Tongue (tissue), 1 donor: ENCODE measurements at regions not wholly inside any gene's neighbourhood (a gene's known extent, or its start where the extent isn't known, plus 50 kb on each side); places are given as distances from the start of the nearest gene placed in this dataset.
A peak's percentile ranks its signal among the peaks of the same experiment; 100 is the strongest.
"Not testable (repeated sequence)": the region's sequence is repeated elsewhere in the genome, so short reads cannot be mapped to it uniquely, and the experiment has no call there.

Experiments
- DNase-seq: peaks from one replicate; pipeline ENCODE4 v3.0.0-alpha.2; 2015

DNA sequence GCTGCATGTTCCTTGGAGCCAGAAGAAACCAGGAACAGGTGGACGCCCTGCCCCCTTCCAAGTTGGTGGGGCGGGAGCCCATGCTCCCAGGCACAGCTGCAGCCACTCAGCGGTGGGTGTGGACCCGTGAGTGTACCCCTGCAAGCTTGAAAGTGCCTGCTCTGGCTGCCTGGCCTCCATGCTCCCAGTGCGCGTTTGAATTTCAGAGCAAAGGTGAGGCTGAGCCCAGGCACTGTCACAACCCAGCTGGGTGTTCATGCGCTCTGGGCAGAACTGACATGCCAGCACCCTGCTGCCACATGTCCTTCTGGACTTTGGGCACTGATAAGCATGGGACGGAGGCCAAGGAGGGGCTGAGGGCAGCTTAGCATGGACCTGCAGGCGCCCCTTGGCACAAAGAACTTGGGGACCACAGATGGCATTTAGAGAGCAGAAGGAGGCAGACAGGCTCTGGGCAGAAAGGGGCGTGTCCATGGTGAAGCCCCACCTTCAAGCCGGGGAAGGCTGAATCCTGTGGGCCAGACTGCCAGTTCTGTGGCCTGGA lies 402.0 kb upstream of the NRG3 start:
- peak; percentile 1 for DNase-seq

DNA sequence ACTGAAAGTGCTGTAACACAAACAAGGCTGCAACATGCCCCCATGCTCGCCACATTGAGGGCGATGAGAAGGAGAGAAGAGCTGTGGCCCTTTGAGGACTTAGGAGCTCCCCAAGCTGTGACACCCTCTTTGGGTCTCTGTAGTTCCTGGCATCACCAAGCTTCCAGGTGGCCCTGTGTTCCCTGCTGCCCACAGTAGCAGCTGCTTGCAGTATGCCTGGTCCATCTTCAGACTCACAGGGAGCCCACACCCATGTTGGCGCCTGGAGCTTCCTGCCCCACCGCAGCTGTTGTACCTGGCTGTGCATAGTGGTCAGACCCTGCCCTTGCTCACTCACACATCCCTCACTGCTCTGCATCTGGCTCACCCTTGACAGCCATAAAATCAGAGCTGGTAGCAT lies 401.2 kb upstream of the NRG3 start:
- DNase-seq = no peak

DNA sequence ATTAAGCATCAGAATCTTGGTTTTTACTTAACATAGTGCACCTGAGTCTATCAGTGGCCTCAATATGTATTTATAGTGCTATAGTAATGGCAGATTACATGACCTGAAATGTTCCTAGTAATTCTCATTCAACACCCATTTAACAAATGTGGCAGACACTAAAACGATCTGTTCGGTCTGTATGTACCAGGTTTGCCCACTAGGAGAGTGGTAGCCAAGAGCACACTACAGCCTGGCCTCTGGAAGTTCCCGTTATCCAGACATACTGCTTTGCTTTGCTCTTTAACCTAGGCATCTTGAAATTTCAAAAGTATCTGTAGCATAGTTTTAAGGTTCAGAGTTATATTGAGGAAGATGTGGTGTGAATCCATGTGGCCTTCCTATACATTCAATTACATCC lies 395.7 kb upstream of the NRG3 start:
- DNase-seq = no peak

DNA sequence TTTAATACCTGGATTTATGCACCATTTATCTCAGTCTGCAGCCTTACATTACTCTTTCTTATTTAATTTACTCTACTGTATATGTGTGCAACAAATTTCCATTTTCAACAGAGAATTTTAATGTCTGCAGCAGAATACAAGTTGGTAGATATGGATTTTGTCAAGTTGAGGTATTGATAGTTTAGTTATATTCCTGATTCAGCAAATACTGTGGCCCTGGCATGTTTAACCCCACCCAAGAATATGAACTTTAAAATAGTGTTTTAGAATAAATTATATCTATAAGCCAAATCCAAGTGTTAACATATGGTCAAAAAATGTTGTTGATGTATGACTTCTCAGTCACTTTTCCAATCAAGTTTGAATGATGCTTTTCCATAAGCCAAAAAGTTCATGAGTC lies 378.4 kb upstream of the NRG3 start:
- DNase-seq = no peak

DNA sequence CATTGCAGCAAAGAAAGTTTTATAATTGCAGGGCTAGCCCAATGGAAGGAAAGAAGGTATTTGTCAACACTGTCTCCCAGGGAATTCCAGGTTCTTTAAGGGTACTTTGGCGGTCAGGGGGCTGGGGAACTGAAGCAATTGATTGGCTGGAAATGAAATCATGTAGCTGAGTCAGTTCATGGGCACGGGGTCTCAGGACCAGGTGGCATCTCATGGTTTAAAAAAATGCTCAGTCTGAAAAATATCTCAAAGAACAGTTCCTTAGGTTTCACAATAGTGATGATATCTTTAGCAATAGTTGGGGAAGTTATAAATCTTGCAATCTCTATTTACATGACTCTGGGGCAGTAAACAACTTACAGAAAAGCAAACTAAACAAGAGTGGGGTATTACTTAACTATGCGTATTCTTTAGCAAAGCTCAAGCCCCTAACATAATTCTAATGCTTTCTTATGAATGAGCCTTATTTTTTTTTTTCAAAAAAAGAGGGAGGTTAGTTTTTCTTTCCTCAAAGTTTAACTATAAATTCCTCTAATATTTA lies 376.9 kb upstream of the NRG3 start:
- DNase-seq = no peak

DNA sequence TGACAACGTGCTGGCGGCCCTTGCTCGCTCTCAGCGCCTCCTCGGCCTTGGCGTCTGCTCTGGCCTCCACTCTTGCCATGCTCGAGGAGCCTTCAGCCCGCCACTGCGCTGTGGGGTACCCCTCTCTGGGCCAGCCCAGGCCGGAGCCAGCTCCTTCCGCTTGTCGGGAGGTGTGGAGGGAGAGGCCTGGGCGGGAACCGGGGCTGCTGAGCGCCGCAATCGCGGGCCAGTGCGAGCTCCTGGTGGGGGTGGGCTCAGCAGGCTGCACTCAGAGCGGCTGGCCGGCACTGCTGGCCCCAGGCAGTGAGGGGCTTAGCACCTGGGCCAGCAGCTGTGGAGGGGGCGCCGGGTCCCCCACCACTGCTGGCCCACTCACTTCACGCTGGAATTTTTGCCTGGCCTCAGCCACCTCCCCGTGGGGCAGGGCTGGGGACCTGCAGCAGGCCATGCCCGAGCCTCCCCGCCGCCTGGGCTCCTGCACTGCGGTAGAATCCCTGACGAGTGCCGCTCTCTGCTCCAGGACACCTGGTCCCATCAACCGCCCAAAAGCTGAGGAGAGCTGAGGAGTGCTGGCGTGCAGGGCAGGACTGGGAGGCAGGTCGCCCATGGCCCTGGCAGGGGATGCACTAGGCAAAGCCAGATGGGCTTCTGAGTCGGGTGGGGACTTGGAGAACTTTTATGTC lies 372.2 kb upstream of the NRG3 start:
- DNase-seq = no peak

DNA sequence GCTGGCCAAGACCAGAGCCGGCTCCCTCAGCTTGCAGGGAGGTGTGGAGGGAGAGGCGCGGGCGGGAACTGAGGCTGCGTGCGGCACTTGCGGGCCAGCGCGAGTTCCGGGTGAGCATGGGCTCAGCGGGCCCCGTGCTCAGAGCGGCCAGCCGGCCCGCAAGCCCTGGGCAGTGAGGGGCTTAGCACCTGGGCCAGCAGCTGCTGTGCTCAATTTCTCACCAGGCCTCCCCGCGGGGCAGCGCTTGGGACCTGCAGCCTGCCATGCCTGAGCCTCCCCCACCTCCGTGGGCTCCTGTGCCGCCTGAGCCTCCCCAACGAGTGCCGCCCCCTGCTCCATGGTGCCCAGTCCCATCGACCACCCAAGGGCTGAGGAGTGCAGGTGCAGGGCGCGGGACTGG lies 369.2 kb upstream of the NRG3 start:
- not testable (repeated sequence) for DNase-seq

DNA sequence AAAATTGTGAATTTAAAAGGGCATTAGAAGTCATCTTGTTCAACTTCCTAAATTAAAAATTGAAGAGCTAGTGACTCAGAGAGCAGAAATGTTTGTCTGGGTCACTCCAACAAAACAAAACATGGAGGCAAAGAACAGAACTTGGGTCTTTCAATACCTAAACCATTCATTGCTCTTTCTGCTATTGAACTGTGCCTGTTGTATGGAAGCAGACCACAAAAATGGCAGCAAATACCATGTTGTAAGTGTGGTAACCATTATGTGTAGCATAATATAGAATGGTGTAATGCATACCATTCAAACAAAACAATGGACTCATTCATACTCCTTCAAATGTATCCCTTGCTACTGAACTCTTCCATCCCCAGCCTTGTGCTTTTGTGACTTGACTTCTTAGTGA lies 360.2 kb upstream of the NRG3 start:
- DNase-seq = no peak

DNA sequence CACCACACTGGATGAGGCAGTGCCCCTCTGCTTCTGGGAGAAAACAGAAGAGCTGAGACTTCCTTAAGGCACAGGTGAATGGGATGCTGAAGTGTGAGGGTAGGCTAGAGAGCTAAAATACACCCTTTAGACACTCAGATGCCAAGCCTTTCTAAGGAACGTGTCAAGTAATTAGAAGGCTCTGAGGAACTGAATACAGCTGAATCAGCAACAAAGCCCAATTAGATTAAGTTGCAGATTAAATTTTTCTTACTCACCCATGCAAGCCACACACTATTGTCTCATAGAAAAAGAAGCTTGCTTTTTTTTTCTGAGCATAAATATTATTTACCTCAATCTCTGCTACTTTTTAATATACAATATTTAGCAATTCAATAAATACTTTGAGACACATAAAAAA lies 354.3 kb upstream of the NRG3 start:
- no peak for DNase-seq

DNA sequence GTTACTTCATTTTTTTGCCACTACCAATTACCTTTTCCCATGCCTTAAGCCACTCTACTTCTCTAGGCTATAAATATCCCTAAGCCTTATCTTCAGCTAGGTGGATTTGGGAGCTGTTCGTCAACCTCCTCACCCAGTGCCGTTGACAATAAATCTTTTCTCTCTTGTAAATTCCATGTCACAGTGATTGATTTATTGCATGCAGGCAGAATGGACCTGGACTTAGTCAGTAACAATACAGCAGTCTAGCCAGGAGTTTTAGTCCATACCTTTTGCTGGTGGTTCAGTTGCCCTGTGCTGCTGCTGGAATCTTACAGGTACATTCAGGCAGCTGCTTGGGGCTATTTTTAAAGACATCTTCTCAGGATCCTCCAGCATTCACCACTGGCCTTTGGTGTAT lies 350.5 kb upstream of the NRG3 start:
- DNase-seq = no peak

DNA sequence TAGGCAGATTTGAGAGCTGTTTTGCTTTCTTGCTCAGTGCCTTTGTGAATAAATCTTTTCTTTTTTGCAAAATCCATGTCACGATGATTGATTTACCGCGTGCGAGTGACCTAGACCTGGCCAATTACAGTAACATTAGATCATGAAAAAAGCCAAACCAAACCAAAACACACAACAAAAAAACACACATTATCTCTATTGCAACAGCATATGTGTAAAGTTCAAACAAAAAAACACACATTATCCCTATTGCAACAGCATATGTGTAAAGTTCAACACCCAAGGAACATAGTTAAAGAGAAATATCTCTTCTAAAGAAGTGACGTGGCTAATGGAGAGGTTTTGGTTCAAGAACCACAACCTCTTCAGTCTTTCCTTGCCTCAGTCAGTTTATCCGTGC lies 342.6 kb upstream of the NRG3 start:
- DNase-seq = no peak

DNA sequence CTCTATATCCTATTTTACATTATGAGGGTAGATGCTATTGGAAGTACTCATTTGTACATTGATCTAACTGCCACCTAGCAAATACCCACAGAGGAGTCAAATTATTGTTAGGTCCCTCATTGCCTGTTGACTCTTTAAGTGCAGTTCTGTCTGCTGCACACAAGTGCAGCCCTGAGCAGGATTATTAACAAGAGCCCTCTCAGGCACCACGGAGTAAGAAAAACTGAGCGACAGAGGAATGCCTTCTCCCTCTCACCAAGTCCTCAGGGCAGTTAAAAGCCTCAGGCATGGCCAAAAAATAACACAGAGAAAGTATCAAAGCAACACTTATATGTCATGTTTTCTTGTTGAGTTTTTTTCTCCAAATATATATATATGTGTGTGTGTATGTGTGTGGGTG lies 340.0 kb upstream of the NRG3 start:
- DNase-seq = no peak

DNA sequence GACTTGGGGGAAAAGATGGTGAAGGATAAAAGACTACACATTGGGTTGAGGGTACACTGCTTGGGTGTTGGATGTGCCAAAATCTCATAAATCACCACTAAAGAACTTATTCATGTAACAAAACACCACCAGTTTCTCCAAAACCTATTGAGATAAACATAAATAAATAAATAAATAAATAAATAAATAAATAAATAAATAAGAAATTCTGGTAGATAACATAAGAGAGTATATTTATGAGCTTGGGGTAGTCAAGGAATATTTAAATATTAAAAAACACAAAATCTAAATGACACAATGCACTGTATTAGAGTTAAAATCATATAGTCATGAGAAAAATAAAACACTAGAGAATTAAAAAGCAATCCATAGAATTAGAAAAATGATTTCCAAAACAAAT lies 333.5 kb upstream of the NRG3 start:
- DNase-seq = no peak

DNA sequence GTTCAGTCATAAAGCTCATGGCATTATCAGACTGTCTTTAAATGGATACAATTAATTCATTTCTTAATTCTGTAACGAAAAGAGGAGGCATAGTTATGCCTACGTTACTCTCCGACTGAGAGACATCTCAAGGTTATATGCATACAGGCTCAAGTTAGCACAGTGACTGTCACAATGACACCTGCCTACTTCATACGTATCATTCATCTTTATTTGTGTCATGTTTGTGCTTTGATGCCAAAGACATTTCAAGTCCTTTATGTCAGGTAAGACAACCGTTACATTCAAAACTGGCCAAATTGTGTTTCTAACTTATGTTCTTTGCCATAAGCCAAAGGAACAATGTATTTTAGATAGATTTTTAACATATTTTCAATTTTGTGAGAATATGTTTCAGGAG lies 328.8 kb upstream of the NRG3 start:
- DNase-seq = no peak

DNA sequence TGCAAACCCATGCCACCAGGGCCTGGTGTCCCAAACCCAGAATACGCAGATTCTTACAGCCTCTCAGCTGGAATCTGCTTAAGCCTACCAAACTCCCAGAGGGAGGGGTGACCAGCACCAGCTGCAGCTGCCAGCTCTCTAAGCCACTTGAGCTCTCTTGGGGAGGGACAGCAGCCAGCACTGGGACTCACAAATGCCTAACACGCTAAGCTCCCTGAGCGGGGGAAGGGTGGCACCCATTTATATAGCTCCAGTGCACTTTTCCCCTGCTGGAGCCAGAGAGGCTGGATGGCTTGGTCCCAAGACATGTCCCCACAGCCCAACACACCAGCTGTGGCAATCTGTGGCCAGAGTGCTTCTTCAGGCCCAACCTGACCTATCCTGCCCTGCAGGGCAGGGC lies 326.8 kb upstream of the NRG3 start:
- no peak for DNase-seq

DNA sequence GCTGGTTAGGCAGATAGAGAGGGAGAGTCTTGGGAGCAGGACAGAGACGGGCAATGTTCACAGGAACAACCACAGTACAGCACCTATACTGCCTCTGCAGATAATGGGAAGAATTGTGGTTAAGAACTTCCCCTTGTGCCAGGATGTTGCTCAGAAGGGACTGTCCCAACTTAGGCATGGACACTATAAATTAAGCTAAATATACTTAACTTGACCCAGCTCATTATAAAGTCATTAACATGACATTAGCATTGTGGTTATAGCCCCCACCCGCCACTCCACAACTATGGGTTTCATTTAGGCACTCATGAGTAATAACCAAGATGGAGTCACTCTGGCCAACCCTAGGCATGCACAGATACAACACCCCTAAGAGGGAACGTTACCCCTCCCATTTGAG lies 310.9 kb upstream of the NRG3 start:
- DNase-seq = no peak

DNA sequence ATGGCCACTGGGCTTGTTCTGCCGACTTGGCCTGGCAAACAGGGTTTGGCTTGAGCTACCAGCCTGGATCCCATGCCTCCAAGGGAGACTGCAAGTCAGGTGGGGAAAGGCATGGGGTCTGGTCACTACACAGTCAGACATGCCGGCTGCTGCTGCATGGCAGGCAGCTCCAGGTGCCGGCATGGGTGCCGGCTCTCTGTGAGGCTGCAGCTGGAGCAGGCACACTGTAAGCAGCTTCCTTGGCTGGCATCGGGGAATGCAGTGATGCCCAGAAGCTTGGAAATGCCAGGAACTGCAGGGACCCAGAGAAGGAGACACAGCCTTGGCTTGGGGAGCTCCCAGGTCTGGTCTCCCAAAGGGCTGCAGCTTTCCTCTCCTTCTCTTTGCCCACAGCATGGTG lies 305.5 kb upstream of the NRG3 start:
- no peak for DNase-seq

DNA sequence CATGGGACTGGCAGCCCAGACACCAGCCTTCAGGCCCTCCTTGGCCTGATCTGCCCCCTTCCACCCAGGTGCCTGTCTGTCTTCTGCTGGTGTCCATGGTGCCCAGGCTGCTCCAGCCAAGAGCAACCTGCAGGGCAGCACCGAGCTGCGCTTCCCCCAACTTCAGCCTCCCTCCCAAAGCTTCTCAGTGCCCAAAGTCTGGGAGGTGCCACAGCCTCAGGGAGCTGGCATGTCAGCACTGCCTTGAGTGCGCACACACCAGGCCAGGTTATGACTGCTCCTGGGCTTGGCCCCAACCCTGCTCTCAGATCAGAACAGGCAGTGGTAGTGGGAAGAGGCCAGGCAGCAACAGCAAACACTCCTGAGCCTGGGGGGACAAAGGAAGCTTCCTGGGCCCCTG lies 304.6 kb upstream of the NRG3 start:
- DNase-seq = no peak

DNA sequence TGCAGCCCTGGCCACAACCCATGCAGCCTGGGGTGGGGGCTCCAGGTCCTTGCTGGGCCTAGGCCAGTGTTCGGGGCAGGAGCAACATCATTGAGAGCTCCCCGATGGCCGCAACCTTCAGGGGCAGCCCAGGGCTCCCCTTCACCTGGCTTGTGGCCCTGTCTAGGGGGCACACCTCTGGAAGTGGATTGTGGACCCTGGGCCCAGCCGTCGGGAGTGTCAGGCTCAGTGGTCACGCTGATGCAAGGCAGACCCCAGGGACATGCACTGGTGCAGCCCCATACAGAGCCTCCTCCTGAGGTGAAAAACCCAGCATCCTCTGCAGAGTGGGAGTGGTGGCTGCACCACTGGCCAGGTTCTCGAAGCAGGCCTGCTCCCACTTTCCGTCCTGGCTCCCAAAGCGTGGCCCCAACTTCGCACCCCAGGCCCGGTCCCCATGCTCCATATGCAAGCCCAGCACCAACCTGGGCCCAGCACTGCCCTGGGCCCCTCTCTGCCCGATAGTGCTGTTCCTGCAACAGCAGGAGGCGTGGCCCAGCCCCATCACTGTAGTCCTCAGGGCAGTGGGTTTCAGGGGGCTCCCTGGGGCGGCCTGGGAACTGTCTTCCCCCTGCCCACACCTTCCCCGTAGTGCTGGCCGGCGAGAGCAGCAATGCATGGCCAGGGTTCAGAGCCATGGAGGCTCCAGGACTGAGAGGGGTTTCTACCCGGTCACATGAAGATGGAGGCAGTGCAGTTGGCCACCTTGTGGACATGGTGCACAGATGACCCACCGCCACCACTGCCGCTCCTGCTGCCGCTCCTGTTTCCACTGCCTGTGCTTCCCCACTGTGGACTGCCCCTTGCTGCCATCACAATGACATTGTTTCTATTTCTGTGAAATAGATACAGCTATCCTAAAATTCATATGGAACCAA lies 303.9 kb upstream of the NRG3 start:
- no peak for DNase-seq

DNA sequence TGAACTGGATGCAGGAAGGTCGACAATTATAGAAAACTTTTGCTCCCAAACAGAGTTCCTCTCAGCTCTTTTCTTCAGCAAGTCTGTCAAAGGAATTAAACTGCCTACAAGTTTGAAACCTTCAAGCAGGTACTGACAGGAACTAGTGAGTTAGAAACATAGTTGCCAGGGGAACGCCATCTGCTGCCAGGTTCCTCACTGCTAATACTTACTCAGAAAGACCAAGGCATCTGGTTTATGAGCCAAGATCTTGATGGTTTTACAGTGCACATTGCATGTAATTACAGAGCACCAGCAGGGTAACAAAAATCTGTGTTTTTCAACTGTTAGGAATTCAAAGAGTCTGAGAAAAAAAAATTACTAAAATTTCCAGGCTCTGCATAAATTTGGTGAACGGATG lies 300.0 kb upstream of the NRG3 start:
- DNase-seq = no peak

DNA sequence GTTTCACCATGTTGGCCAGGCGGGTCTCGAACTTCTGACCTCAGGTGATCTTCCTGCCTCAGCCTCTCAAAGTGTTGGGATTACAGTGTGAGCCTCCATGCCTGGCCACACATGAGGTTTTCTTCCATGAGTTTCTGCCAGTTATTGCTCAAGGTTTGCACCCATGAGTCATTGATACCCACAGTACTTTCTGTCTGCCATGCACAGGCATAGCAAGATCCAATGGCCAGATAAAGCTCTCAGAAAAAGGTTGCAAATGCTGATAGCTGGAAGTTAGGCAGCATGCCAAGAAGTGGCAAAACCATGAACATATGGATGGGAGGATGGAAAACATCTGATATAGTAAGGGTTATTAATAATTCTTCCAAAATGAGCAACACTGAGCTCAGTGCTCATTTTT lies 298.7 kb upstream of the NRG3 start:
- no peak for DNase-seq

DNA sequence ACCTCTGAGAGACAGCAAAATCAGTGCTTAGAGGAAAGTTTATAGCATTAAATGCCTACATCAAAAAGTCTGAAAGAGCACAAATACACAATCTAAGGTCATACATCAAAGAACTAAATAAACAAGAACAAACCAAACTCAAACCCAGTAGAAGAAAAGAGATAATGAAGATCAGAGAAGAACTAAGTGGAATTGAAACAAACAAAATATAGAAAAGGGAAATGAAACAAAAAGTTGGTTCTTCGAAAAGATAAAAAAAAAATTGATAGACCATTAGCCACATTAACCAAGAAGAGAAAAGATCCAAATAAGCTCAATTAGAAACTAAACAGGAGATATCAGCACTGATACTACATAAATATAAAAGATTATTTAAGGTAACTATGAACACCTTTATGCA lies 280.0 kb upstream of the NRG3 start:
- DNase-seq = no peak

DNA sequence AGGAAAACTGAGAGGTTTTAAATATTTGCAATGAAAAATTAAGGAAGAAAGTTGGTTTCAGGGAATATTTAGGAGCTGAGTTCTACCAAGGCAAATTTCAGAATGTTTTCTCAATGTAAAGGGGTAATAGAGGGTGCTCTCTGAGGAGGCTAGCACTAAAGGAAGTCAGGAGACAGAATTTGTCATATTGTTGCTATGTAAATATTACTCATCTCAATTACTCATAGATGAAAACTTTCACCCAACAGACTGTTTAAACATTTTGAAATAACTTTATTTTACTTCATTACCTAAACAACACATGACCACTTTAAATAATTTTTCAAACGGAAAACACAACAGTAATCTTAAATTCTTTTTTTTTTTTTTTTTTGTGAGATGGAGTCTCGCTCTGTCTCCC lies 274.8 kb upstream of the NRG3 start:
- no peak for DNase-seq
